RWPE1 (cell line): ENCODE measurements at regions not wholly inside any gene's neighbourhood (a gene's known extent, or its start where the extent isn't known, plus 50 kb on each side); places are given as distances from the start of the nearest gene placed in this dataset.

ENCODE experiments used
- CTCF ChIA-PET: fragments of 350-600 bp; sonication (Branson Sonifier 250); formaldehyde crosslinking; extraction: SDS; loops from one replicate; lab custom pipeline; 2021; lab: Yijun Ruan, JAX
- POLR2A ChIA-PET: fragments of 400-600 bp; formaldehyde crosslinking; extraction: SDS; loops from one replicate; lab custom pipeline; 2020; ENCODE audit warnings: antibody characterized with exemption; ENCODE audit not compliant: low non-redundant PET; lab: Yijun Ruan, JAX
- DNase-seq: peaks from one replicate; pipeline ENCODE4 v3.0.0; 2012; ENCODE audit warnings: low spot score
- H3K27ac ChIP-seq: fragments of 450-650 bp; 2 replicates; pipeline ENCODE4 v1.5.1; 2017
- TF ChIP-seq, protein P1 (sequence below): fragments of 450-650 bp; conservative IDR thresholded peaks from 2 replicates; pipeline ENCODE4 v1.5.1; 2017; ENCODE audit warnings: low read depth, mild to moderate bottlenecking

DNA sequence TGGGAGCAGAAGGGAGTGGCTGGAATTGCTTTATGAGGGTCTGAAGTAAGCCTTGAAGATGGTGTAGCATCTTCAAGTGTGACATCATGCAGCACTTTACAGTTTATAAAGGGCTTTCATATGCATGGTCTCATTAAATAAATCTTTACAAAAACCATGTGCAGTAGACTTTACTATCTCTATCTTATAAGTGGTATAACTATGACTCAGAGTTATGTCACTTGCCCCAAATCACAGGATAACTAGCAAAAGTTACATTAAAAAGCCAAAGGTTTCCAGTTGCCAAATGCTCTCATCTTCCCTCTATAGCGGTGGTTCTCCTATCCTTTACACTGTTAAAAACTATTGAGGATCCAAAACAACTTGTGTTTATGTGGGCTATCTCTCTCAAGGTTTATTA is 687.7 kb upstream of the MARCKS start:
- DNase-seq: no peak
- H3K27ac ChIP-seq: no peak overlapping the region
- TF ChIP-seq, protein P1, sequence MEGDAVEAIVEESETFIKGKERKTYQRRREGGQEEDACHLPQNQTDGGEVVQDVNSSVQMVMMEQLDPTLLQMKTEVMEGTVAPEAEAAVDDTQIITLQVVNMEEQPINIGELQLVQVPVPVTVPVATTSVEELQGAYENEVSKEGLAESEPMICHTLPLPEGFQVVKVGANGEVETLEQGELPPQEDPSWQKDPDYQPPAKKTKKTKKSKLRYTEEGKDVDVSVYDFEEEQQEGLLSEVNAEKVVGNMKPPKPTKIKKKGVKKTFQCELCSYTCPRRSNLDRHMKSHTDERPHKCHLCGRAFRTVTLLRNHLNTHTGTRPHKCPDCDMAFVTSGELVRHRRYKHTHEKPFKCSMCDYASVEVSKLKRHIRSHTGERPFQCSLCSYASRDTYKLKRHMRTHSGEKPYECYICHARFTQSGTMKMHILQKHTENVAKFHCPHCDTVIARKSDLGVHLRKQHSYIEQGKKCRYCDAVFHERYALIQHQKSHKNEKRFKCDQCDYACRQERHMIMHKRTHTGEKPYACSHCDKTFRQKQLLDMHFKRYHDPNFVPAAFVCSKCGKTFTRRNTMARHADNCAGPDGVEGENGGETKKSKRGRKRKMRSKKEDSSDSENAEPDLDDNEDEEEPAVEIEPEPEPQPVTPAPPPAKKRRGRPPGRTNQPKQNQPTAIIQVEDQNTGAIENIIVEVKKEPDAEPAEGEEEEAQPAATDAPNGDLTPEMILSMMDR: no peak
- POLR2A ChIA-PET: no interaction called here
- CTCF ChIA-PET: no interaction called here

DNA sequence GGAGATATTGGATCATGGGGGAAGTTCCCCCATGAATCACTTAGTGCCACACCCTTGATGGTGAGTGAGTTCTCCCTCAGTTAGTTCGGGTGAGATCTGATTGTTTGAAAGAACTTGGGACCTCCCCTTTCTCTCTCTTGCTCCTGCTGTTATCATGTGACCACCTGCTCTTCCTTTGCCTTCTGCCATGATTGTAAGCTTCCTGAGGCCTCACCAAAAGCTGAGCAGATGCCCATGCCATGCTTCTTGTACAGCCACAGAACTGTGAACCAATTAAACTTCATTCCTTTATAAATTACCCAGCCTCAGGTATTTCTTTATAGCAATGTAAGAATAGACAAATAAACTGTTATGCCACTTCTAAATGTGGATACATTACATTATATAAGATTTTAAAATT is 686.7 kb upstream of the MARCKS start:
- ChIA-PET POLR2A (no interaction called here), CTCF (no interaction called here)
- DNase-seq: no peak
- TF ChIP-seq, protein P1: no peak
- H3K27ac ChIP-seq: no peak overlapping the region

DNA sequence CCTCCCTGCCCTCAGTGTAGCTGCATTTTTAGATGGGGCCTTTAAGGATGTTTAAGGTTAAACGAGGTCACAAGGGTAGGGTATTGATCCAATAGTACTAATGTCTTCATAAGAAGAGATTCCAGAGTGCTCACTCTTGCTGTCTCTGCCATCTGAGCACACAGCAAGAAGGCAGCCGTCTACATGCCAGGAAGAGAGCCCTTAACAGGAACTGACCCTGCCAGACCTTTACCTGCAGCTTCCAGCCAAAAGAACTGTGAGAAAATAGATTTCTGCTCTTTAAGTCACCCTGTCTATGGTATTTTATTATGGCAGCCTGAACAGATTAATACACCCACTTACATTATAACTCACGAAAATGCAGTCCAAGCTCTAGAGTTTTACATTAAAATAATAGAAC is 685.3 kb upstream of the MARCKS start:
- ChIA-PET POLR2A (no interaction called here), CTCF (no interaction called here)
- TF ChIP-seq, protein P1: no peak
- DNase-seq: no peak
- no peak overlapping the region for H3K27ac ChIP-seq

DNA sequence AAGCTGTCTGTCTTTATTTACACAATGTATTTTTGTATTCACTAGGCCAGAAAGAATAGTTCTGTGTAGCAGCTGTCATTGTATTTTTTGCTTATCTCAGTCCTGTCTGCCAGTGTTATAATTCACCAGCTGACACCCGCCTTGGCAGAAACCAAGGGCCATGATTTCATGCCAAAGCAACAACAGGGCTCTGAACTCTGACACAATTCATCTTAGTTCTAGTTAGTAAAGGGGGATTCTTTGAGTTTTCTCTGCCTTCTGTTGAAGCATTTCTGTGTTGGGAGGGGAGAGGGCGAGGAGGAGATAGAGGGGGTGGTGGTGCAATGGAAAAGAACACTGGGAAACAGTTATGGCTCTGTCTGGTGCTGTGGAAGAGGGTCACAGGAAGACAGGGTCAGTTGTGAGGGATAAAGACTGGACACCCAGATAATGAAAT is 684.6 kb upstream of the MARCKS start:
- CTCF ChIA-PET: no interaction called here

DNA sequence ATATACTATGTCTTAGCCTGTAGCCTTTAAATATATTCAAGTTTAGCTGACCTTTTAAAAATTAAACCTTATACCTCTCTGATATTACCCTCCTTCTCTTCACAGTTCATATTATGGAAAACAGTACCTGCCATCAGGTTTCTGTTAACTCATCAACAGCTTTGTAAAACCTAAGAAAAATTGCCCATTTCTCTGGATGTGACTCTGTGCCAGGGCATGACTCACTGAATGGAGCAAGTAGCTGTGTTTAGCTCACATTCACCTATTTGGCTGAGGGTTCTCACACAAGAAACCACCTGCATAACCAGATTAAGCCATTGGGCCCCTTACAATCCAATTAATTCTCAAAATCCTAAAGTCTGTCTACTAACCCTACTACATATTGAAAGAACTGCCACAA is 678.8 kb upstream of the MARCKS start:
- CTCF ChIA-PET: no interaction called here
- POLR2A ChIA-PET: no interaction called here

More for the DNA sequence above, 684.6 kb upstream of the MARCKS start:
- no peak for DNase-seq
- POLR2A ChIA-PET: no interaction called here
- no peak overlapping the region for H3K27ac ChIP-seq
- TF ChIP-seq, protein P1: no peak

DNA sequence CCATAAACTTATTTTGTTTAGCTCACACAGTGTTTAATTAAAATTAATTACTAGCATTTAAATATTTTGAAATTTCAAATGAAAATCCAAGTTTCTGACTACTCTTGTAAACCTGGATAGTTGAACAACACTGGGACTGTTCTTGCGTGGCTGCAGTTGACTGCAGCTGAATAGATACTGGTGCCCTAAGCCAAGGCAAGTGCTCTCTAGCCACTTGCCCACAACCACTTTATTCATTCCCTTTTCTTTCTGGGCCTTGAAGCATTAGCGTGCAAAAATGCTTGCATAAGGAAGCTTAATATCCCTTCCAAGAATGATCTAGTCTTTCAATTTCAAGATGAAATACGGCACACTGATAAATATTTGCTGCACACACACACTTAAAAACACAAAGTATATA is 676.0 kb upstream of the MARCKS start:
- DNase-seq: no peak
- TF ChIP-seq, protein P1: no peak
- no peak overlapping the region for H3K27ac ChIP-seq
- POLR2A ChIA-PET: no interaction called here
- CTCF ChIA-PET: no interaction called here

More for the DNA sequence above, 678.8 kb upstream of the MARCKS start:
- TF ChIP-seq, protein P1: no peak
- no peak overlapping the region for H3K27ac ChIP-seq
- DNase-seq: no peak
